ENCODE measurements at regions not wholly inside any gene's neighbourhood (a gene's known extent, or its start where the extent isn't known, plus 50 kb on each side); places are given as distances from the start of the nearest gene placed in this dataset.

DNA sequence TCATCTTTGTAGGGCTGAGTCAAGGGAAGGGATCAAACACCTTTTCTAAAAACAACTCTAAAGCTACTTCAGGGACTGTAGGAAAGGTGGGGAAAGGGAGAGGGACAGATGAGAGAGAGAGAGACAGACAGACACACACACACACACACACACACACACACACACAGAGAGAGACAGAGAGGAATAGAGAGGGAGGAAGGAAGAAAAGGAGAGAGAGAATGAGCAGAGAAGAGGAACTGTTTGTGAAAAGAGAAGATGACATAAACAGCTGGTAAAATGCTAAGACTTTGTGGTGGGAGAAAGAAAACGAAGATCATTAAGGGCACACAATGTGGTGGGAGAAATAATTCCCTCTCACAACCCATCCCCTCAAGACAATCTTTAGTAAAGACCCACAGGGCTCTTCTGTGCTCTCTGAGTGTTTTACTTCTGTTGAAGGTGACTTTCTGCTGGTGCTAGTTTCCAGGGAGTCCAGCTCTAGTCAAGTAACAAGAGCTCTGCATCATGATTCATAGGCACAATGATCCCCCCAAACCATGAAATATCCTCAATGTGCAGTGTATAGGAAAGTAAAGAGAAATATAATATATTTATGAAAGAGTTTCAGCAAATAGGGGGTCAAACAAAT is 77.2 kb upstream of the STK17B start:
- DNase-seq (ENCODE audit: low read depth in 3 of 3), result no peak

DNA sequence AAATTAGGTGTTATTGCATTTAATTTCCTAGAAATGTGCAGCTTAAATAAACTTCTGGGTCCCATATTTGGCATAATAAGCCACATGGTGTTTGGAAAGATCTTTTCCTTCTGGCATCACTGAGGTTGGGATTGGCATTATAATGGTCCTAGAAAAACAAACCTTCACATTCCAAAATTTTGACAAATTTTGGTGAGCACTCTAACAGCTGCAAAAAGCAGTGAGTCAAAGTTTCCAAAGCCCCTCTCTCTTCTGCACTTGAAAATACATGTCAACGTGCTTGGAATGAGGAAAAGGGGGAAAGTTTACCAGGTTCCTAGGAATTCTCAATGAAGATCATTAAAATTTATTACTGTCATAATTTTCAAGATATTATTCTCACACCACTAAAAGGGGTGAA is 77.8 kb upstream of the STK17B start:
- DNase-seq (ENCODE audit: low read depth in 3 of 3), result no peak

DNA sequence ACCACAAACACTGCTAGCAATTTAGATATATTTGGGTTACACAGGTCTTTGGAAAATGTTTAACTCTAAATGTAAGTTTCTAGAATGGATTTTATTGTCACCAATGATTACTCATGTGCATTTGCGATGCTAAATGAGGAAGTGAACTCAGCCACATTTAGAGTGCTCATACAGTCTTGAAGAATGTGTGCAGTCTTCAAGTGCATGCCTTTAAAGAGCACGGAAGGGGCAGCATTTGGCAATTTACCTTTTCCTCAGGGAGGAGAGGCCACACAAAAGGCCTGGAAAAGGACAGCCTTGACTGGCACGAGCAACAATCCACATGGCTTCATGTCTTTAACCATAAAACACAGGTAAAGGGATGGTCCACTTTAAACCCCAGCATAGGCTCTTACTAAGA is 78.5 kb upstream of the STK17B start:
- DNase-seq (ENCODE audit: low read depth in 3 of 3), result no peak

DNA sequence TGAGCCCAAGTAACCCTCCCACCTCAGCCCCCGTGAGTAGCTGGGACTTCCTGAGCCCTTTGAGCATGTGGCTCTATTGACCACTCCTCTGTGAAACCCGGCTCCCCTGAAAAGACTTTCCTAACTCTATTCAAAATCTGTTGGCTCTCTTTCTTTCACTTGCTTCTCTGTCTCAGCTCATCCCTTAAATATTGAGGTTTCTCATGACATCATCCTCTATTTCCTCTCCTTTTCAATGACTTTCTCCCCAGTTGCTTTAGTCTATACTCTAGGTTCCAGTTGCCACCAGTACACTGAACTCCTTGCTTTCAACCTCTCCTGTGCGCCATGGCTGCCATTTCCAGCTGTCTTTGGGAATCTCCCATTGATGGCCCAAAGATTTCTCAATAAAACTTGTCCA is 79.8 kb upstream of the STK17B start:
- DNase-seq (ENCODE audit: low read depth in 3 of 3), result no peak

DNA sequence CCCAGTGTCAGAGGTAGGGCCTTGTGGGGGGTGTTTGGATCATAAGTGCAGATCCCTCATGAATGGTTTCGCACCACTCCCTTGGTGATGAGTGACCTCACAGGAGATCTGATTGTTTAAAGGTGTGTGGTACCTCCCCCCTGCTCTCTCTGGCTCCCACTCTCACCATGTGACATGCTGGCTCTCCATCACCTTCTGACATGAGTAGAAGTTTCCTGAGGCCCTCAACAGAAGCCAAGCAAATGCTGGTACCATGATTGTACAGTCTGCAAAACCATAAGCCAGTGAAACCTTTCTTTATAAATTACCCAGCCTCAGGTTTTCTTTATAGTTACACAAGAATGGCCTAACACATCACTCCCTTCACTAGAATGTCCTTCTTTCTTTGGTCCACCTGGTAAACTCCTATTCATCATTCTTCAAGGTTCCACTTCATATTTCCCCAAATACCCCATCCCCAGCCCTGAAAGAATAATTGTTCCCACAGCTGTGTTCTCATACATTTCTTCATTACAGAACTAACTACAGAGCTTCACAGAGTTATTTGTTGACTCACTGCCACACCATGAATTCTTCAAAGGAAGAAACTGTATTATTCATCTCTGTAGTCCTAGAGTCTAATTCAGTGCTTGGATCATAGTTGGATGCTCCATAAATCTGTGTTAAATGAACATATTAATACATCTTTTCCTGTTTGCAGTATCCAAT is 81.2 kb upstream of the STK17B start:
- no peak for DNase-seq (ENCODE audit: low read depth in 3 of 3)

DNA sequence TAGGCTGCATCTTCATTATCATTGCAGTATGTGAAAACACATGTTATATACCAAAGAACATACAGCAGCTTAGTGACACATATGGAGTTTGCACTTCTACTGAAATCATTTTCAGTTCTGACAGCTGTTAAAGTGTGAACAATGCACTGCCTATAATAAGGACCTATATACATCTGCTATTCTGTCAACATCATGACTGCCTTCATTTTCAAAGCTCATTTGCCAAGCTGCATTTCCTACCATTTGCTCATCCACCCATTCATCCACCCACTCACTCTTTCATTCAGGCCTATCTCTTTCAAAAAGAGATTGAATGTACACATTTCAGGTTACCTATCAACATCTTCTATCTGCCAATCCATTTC is 81.7 kb upstream of the STK17B start:
- DNase-seq (ENCODE audit: low read depth in 3 of 3), result no peak

DNA sequence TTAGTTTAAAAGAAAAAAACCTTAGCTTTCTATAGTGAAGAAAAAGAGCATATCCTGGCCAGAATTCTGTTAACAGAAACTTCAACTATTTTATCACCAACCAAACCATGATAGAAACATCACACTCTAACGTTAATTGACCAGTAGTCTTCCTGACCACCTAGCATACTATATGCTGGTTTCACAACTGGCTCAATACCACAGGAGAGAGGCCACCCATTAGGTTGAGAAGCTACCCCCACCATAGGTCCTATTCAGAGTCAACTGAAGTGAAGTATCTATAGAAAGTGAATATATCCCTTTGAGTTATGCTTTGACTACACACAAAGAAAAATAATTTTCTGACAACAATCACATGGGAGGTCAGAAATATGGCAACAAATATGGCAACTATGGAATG is 85.2 kb upstream of the STK17B start:
- no peak for DNase-seq (ENCODE audit: low read depth in 3 of 3)

DNA sequence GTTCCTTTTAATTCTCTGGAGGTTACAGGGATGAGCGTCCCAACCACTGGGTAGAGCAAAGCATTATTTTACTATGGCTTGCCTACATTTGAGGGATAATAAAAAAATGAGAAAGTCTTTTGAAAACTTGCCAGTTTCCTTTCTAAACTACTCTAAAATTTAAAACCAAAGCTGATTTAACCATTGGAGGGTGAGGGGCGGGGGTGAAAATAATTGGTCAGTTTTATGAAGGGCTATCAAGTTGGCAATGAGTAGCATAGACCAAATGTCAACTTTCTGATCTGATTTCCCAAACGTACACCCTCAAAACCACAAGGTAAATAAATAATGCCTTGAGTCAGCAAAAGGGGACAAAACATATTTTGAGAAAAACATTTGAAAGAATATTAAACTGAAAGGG is 85.7 kb upstream of the STK17B start:
- DNase-seq (ENCODE audit: low read depth in 3 of 3), result no peak

DNA sequence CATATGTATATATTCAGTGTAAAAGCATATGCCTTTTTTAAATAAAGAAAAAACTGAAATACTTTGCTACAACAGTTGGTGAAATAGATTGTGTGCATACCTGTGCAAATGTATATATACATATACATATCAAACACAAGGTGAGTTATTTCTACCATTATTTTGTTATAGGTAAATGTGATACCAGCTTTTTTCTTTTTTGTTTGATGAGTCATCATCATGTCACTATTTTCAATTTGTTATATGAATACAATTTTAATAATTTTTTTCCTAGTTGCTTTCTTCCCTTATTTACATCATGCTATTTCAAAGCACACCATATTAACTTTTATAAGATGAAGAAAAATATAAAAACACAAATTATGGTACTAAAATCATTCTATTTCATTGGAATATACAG is 87.0 kb upstream of the STK17B start:
- no peak for DNase-seq (ENCODE audit: low read depth in 3 of 3)

DNA sequence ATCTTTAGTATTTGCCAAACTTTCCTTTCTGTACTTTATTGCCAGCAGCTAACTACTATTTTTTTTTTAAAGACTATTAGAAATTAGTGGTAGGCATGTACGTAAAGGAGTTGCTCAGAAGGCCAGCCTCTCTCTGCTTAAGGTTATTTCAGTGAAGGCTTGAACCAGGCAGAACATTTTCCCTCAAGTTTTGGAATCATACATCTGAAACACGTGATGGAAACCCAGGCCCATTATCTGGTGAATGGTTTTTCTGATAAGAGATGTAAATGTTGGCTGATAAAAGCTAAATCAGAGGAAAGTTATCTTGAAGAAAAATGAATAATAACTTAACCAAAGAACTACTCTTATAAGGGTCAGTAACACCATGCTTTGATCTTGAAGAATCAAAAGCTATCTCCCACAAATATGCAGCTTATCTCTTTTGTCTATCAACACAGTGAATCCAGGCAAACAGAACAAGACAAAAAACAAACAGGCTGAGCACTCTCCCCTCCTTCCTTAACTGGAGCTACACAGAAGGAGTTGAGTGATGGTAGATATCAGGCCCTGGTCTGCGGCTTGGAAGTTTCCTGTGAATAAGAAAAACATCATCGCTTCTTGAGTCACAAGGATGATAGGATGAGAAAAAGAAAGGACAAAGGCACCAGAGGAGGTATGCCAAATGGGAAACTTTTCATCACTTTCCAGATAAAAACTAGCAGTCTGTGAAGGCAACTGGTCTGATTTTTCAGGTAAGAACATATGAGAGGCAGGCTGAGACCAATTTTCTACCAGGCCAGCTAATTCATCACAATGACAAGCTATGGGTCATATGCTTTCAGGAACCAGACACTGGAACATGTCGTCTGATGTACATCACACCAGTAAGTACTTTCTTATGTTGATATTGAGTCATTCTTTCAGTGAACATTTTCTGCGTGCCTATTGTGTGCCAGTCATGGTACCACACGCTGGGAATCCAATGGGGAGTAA is 88.4 kb upstream of the STK17B start:
- DNase-seq (ENCODE audit: low read depth in 3 of 3), result peak in 2 of 3 experiments; percentile 32 to 38

DNA sequence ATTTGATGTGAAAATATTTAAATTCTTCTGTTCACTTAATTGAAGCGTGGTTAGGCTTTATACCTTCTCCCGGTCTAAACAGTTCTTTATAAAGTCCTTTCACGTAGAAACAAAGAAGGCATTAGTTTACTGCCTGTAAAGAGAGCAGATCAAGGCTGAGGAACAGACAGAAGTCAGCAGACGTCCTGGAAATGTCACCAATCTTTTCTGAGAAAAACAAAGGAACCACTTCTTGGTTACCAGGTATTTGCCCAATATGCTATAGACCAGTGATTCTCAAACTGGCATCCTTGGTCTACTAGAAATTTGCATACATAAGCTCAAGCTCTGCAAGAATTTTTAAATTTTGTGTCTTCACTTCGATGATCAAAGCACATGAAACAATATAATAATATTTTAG is 89.2 kb upstream of the STK17B start:
- DNase-seq (ENCODE audit: low read depth in 3 of 3), result no peak

DNA sequence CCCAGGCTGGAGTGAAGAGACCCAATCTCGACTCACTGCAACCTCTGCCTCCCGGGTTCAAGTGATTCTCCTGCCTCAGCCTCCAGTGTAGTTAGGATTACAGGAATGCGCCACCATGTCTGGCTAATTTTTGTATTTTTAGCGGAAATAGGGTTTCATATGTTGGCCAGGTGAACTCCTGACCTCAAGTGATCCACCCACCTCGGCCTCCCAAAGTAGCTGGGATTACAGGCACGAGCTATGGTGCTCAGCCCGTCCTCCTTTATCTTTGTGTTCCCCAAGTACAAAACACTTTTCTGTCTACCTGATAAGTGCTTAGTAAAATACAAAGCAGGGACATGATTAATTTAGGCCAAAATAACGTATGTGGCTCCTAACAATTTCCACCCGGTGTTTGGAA is 91.2 kb upstream of the STK17B start:
- no peak for DNase-seq (ENCODE audit: low read depth in 3 of 3)

DNA sequence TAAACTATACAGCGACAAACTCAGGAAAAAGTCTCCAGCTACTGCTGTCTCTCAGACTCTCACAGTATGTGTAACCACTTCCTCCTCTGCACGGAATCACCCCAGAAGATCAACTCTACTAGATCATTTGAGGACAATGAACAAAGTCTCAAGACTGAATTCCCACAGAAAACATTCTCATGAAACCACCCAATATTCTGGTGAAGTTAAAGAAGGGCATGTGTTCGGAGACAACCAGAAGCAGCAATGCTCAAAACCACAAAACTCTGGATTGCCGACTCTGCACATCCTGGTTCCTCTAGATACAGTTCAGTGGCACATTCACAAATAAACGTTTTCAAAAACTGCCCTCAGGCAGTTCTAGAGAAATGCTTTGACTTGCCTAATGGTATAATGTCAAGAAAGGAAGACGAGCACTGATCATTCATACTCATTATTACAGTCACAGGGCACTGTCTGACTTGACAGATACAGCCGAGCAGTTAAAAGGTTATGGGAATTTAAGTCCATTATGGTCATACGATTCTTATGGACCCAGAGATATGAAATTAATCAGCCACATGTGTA is 91.9 kb upstream of the STK17B start:
- no peak for DNase-seq (ENCODE audit: low read depth in 3 of 3)

DNA sequence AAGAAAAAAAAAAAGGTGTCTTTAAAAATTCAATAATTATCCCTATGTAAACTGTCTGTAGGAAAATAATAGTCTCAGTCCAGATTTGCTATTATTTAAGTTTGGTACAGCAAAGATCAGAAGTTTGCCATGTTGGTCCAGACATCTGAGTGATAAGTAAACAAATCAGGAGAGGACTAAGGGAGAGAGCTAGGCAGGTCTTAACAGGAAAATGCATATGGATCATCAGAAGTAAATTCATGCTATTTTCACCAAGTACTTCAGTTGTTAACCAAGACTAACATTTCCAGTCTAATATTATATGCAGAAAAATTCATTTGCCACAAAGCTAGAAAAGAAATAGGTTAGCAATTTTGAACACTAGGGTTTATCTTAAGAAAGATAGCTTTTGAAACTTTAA is 95.0 kb upstream of the STK17B start:
- no peak for DNase-seq (ENCODE audit: low read depth in 3 of 3)

DNA sequence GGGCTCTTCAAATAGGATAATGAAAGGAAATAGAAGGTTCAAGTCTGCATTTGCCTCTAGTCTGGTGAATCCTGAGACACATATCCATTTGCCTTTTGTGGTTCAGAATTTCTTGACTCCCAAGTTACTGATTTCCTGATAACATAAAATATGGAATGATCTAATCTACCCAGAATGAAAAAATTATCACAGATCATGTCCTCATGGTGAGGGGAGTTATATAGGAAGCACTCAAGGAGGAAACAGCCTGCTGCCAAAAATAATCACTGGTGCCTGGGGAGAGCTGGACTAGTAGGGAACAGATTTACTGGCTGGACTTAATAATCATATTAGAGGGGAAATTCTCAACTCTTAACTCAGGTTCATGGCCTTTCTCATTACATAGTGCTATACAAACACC is 95.5 kb upstream of the STK17B start:
- no peak for DNase-seq (ENCODE audit: low read depth in 3 of 3)

DNA sequence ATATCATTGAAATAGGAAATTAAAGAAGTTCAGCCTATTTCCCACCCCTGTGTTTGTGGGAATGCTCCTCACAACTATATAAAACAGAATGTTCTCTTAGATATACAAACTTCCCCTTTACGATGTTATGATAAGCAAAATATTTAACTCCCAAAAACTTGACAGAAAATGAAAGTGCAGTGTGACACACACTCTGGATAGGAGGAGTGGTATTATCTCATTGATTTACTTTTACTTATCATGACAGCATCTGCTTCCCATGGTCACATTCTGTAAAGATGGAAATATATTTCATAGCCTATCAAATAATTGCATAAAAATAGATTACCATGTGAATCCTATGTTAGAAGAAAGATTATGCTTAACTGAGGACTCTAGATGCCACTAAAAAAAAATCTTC is 96.6 kb upstream of the STK17B start:
- DNase-seq (ENCODE audit: low read depth in 3 of 3), result no peak

DNA sequence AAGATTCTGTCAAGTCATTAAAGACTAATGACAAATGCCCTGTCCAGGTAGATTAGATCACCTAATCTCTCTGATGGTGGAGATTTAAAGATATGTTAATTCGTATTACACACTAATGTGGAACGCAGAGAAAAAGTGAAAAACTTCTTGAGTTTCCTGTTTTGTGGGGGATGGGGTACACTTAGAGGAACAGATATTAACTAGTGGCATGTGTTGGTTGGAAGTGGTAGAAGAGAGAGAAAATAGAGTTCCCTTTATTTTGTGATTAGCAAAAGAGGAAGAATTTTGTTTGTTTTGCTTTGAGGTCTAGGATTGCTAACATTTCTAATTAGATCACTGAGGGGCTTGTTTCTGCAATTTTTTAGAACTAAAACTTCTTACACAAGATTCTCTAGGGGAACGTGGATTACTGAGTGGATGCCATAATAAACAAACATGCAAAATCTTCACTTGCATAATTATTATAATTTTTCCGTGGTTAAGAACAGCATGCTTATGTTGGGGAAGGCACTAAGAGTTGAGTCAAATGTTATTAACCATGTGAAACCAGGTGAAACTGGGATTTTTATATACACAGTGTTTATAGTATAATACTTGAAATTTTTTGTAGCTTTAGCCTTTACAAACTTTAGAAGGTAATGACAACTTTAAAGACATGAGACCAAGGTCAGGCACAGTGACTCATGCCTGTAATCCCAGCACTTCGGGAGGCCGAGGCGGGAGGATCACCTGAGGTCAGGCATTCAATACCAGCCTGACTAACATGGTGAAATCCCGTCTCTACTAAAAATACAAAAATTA is 97.4 kb upstream of the STK17B start:
- no peak for DNase-seq (ENCODE audit: low read depth in 3 of 3)

DNA sequence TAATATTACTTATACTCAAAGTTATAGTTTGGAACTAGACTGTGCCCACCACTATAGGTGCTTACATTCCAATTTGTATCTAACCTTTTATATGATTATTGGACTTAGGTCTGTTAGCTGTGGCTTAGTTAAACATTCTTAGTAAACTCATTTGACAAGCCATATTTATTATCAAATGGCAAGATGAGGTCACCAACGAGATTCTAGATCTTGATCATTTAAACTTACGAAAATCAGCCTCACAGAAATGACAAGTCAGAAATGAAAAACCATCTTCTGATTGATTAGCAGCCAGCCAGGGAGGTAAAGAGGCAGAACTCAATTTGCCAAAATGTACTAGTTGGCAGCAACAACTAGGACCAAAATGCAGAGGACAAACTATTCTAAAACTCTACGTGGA is 100.4 kb upstream of the STK17B start:
- DNase-seq (ENCODE audit: low read depth in 3 of 3), result no peak

DNA sequence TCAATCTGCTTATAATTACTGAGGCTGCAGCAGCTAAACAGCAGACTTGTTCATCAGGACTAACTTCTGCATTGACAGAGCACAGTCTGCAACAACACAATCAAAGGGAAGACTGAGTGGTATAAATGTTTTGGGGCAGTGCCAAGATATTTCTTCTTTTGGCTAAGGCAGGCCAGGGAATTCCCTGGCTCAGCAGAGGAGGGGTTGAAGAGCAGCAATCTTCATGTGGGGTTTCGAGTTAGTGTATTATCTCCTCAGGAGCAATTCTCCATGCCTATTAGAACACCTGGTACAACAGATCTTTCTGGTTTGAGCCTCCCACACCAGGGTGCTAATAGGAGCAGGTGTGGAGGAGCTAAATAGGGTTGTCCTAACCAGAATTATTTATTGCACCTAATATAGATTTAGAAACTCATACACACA is 103.0 kb upstream of the STK17B start:
- DNase-seq (ENCODE audit: low read depth in 3 of 3), result no peak

DNA sequence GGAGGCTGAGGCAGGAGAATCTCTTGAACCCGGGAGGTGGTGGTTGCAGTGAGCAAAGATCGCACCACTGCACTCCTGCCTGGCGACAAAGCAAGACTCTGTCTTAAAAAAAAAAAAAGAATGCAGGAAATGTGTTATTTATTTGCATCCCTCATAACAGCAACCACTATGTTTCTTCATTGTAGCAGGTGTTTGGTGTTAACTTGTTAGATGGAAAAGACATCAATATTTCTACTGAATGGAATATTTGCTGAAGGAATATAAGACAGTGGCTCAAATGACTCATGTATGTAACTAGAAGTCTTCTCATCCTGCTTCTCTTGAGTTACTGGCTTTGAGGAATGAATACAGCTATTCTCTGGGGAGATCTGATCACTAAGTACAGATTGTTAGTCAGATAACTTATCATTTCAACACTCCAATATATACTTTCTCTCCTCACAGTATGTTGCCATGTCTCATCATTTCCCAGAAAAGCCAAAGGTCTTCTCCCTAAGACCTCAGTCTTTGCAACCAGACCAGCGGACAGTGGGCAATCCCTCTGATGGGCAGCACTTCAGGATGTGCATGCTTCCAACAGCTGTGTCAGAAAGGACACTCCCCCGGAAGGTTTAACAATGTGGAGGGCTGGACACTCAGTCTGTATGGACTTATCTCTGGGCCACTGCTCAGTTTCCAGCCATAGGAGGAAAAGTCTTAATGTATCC is 104.4 kb upstream of the STK17B start:
- no peak for DNase-seq (ENCODE audit: low read depth in 3 of 3)

DNA sequence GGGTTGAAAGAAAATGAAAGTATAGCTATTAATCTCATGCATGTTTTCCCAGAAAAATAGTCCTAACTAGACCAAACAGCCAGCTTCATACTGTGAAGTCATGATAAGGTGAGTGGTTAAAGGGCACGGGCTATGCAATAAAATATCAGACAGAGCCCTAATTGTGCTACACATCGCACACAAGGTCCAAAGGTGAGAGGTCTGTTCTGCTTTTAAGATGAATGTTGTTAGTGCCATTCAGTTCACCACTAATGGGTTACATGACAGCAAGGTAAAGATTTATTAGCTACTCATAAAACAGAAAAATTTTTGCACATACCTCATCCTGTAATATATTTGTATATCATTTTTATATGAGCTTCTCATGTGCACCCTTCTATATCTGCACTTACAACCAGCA is 105.0 kb upstream of the STK17B start:
- DNase-seq (ENCODE audit: low read depth in 3 of 3), result no peak
